Lower lobe of right lung (tissue), 2 donors: ENCODE measurements at regions not wholly inside any gene's neighbourhood (a gene's known extent, or its start where the extent isn't known, plus 50 kb on each side); places are given as distances from the start of the nearest gene placed in this dataset.

ENCODE experiments used
- ATAC-seq, 2 donors: fragments of 200-7000 bp; cut with Tn5 transposase; one replicate each; pipeline ENCODE4 v1.9.1; 2020 to 2022; ENCODE audit warnings: mild to moderate bottlenecking in 2 of 2, moderate library complexity in 2 of 2
- DNase-seq: peaks from one replicate; pipeline ENCODE4 v3.0.0-alpha.2; 2020
- H3K27ac ChIP-seq: fragments of 200-600 bp; one replicate; pipeline ENCODE4 v1.8.0; 2022
- H3K27me3 ChIP-seq: fragments of 200-600 bp; one replicate; pipeline ENCODE4 v1.8.0; 2022; ENCODE audit warnings: low read depth
- H3K36me3 ChIP-seq: fragments of 200-600 bp; one replicate; pipeline ENCODE4 v1.8.0; 2022; ENCODE audit warnings: mild to moderate bottlenecking
- H3K4me1 ChIP-seq: fragments of 200-600 bp; one replicate; pipeline ENCODE4 v1.8.0; 2022
- H3K4me3 ChIP-seq: fragments of 200-600 bp; one replicate; pipeline ENCODE4 v1.8.0; 2022; ENCODE audit warnings: mild to moderate bottlenecking
- H3K9me3 ChIP-seq: fragments of 200-600 bp; one replicate; pipeline ENCODE4 v1.8.0; 2022
- CTCF ChIP-seq: fragments of 200-600 bp; IDR thresholded peaks from one replicate; pipeline ENCODE4 v1.8.0; 2022; ENCODE audit warnings: antibody characterized with exemption, mild to moderate bottlenecking
- intact Hi-C: fragments of 100-400 bp; cut with DNase I; formaldehyde crosslinking; loops from one replicate; pipeline ENCODE4 v1.11.0; 2022
- donor health status: DM: no; HTN: yes; CAD: no; lungs with severe emphysema.

- no peaks in the 10 kb centered on the region for H3K36me3 ChIP-seq
- no peaks in the 10 kb centered on the region for H3K9me3 ChIP-seq
- H3K4me1 ChIP-seq: no peaks in the 10 kb centered on the region
- no peak overlapping the region for H3K27ac ChIP-seq
- intact Hi-C loops: no loop called here
- ATAC-seq (peak in 1 of 2 donors; percentile 32), DNase-seq (no peak)
- H3K4me3 ChIP-seq: no peak overlapping the region
- H3K27me3 ChIP-seq: no peaks in the 10 kb centered on the region
- TF ChIP-seq CTCF: no peak
These were observed 105.0 kb upstream of the HAAO start for GRCh38 chr2:42897358-42897757.

- no peak for ATAC-seq
- Histone ChIP-seq H3K9me3 (no peaks in the 10 kb centered on the region), H3K27ac (no peak overlapping the region), H3K36me3 (no peaks in the 10 kb centered on the region), H3K27me3 (no peaks in the 10 kb centered on the region), H3K4me3 (no peak overlapping the region), H3K4me1 (no peaks in the 10 kb centered on the region)
- DNase-seq: no peak
- TF ChIP-seq CTCF: no peak
- intact Hi-C loops: no loop called here
These were observed 103.4 kb upstream of the HAAO start for GRCh38 chr2:42895791-42896135.

GRCh38 chr2:42895134-42895790, 102.9 kb upstream of the HAAO start:
- no peaks in the 10 kb centered on the region for H3K4me1 ChIP-seq
- DNase-seq (no peak), ATAC-seq (no peak)
- no peaks in the 10 kb centered on the region for H3K27me3 ChIP-seq
- intact Hi-C loops: no loop called here
- TF ChIP-seq CTCF: no peak
- no peak overlapping the region for H3K4me3 ChIP-seq
- no peaks in the 10 kb centered on the region for H3K36me3 ChIP-seq
- no peak overlapping the region for H3K27ac ChIP-seq
- no peaks in the 10 kb centered on the region for H3K9me3 ChIP-seq

- no peak for TF ChIP-seq CTCF
- intact Hi-C loops: no loop called here
- Histone ChIP-seq H3K4me1 (no peaks in the 10 kb centered on the region), H3K36me3 (no peaks in the 10 kb centered on the region), H3K9me3 (peaks cover 6% of the 10 kb centered on the region), H3K4me3 (no peak overlapping the region), H3K27me3 (no peaks in the 10 kb centered on the region), H3K27ac (no peak overlapping the region)
- DNase-seq (no peak), ATAC-seq (no peak)
These were observed 100.8 kb upstream of the HAAO start for GRCh38 chr2:42893047-42893758.

GRCh38 chr2:42890791-42891355, 98.5 kb upstream of the HAAO start:
- Histone ChIP-seq H3K4me3 (no peak overlapping the region), H3K9me3 (peaks cover 6% of the 10 kb centered on the region), H3K27me3 (no peaks in the 10 kb centered on the region), H3K36me3 (no peaks in the 10 kb centered on the region), H3K4me1 (no peaks in the 10 kb centered on the region), H3K27ac (no peak overlapping the region)
- DNase-seq (no peak), ATAC-seq (no peak)
- intact Hi-C loops: no loop called here
- no peak for TF ChIP-seq CTCF
